Panc1 (cell line): ENCODE measurements at regions not wholly inside any gene's neighbourhood (a gene's known extent, or its start where the extent isn't known, plus 50 kb on each side); places are given as distances from the start of the nearest gene placed in this dataset.

Experiments used
- CTCF ChIP-seq: fragments of 450-650 bp; IDR thresholded peaks from 2 replicates; pipeline ENCODE4 v1.5.1; 2017; ENCODE audit warnings: mild to moderate bottlenecking
- POLR2AphosphoS5 ChIP-seq: IDR thresholded peaks from 2 replicates; pipeline ENCODE4 v1.6.1; 2012; ENCODE audit warnings: mild to moderate bottlenecking, low read depth, low read length, moderate library complexity
- REST ChIP-seq, 2 experiments: IDR thresholded peaks; 2 replicates each; pipeline ENCODE4 v1.6.1; 2011 to 2012; ENCODE audit warnings: low read depth in 2 of 2, control low read depth in 1 of 2, low read length in 1 of 2, mild to moderate bottlenecking in 1 of 2, moderate library complexity in 1 of 2; ENCODE audit not compliant: insufficient read depth in 1 of 2
- SIN3A ChIP-seq: IDR thresholded peaks from 2 replicates; pipeline ENCODE4 v1.6.1; 2012; ENCODE audit warnings: low read depth, mild to moderate bottlenecking, low read length, moderate library complexity, borderline replicate concordance; ENCODE audit not compliant: insufficient read depth

GRCh38 chr1:187617776-187618175 lies 789.0 kb downstream of the PLA2G4A start:
- TF ChIP-seq CTCF, result no peak
- TF ChIP-seq POLR2AphosphoS5, result no peak
- no peak for TF ChIP-seq REST (IDR thresholded peaks at IDR 0.05; ENCODE audit: insufficient read depth in 1 of 2, low read depth in 2 of 2, low read length in 1 of 2)
- TF ChIP-seq SIN3A, result no peak
